ENCODE measurements at regions not wholly inside any gene's neighbourhood (a gene's known extent, or its start where the extent isn't known, plus 50 kb on each side); places are given as distances from the start of the nearest gene placed in this dataset.

- TF ChIP-seq EZH2 (IDR thresholded peaks at IDR 0.05; ENCODE audit: insufficient read depth, poor library complexity, severe bottlenecking) (no peak), EZH2phosphoT487 (IDR thresholded peaks at IDR 0.05; ENCODE audit: insufficient read depth, low read depth) (no peak)
Measured at GRCh38 chr2:181320638-181321037, 136.5 kb upstream of the ITGA4 start.

All from GM23248 (cell line).